Kidney tubule cell (primary cell): ENCODE measurements at regions not wholly inside any gene's neighbourhood (a gene's known extent, or its start where the extent isn't known, plus 50 kb on each side); places are given as distances from the start of the nearest gene placed in this dataset.

Experiments
- DNase-seq: peaks from one replicate; pipeline ENCODE4 v3.0.0-alpha.2; 2018; ENCODE audit warnings: low spot score

DNA sequence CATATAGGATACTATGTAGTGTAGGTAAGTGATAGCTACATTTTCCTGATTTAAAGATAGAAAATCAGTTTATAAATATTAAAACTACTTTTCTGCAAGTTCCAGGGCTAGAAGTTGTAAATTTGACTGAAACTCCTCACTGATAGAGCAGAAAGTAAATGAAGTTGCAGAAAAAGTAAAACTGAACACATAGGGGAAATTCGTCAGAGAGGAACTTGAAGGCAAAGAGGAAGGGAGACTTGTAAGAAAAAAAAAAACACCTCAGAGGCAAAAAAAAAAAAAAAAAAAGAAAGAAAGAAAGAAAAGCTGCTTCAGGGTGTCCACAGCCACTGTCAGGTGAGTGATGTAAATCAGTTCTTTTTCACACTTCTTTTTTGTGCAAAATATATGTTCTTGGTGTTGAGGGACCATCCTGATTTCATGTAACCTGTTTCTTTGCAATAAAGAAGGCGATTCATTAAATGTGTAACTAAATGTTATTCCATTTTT, 336.2 kb upstream of the ZNF462 start:
- no peak for DNase-seq

DNA sequence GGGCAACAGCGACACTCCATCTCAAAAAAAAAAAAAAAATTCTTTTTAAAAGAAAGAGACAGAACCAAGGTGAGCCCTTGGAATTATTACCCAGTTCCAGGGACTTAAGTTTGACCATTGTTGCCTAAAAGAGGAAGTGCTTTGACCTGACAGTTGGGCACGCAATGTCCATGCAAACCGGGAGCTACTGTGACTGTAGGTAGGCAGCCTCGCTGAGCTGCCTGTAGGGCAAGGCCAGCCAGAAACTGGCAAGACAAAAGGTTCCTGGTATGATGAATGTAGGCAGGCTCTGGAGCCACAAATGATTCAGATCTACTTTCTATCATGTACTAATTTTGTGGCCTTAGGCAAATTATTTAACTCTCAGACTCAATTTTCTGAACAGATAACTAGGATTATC, 334.8 kb upstream of the ZNF462 start:
- DNase-seq, result no peak

- no peak for DNase-seq
Measured at GRCh38 chr9:106529616-106530015, 333.4 kb upstream of the ZNF462 start.

DNA sequence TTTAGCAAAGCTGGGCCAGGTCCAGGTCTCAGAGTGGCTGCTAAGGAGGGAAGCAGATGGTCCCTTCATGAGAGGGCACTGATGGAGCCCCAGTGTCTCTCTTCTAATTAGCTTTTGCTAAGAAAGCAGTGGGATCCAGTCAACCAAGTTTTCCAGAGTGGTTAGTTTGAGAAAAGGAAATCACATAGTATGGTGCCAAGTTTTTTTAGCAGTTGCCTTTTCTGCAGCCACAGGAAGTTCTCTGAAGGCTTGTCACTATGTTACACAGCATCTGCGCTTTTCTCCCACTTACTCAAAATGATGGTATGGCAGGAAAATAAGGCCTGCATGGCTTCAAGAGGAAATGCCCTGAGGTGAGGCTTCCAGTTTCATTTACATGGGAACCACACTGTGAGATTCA, 331.5 kb upstream of the ZNF462 start:
- DNase-seq, result no peak

GRCh38 chr9:106532306-106533015, 330.5 kb upstream of the ZNF462 start:
- DNase-seq, result no peak

DNA sequence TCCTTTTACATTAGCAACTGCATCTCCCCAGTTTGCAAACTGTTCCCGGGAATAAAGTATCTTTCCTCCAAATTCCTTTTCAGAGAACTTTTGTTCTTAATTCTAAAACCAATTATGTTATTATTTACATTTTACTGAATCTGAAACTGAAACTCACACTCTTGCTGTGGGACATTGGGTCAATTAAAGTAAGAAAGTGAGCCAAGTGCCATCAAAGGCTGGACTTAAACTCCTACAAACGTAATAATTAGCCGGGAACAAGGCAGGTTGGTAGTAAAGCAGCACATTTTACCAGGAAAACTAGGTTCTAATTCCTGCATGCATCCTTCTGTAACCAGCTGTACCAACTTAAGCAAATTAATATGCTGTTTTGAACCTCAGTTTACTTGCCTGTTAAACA, 328.2 kb upstream of the ZNF462 start:
- DNase-seq, result no peak

DNA sequence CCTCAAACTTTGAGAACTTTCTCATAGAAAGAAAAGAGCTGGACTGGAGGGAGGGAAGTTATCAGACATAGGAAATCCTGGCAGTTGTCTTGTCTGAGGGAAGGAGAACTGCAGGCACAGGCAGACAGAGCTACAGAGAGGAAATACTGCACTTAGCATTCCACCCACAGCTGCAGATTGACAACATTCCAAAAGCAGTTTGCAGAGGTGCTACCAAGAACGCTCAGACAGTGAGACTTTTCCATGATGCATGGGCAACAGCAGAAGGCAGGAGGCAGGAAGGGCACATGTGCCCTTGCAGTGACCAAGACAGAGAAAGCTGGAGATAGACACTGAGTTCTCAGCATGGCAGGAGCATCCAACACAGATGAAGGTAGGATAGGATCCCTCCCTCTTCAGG, 327.5 kb upstream of the ZNF462 start:
- DNase-seq, result peak; percentile 5

- no peak for DNase-seq
Measured at GRCh38 chr9:106557996-106558667, 304.8 kb upstream of the ZNF462 start.

- no peak for DNase-seq
Measured at GRCh38 chr9:106560540-106560939, 302.4 kb upstream of the ZNF462 start.

DNA sequence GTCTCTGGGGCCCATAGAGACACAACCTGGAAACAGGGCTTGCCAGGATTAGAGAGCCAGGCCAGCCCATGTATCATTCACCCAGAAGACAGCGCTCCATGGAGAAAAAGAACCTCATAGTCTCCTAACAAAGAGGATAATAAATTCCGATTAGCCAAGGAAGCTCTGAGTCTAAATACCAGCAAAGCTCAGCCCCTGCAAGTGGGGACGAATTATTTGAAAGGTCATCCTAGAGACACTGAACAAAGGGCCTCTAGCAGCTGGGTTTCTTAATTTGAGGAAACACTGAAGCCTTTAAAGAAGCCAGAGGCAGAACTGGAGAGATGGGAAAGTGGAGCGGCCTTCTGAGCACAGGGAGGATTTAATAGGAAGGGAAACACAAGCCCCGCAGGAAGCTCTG, 287.1 kb upstream of the ZNF462 start:
- no peak for DNase-seq

- no peak for DNase-seq
Measured at GRCh38 chr9:106576232-106576760, 286.7 kb upstream of the ZNF462 start.

DNA sequence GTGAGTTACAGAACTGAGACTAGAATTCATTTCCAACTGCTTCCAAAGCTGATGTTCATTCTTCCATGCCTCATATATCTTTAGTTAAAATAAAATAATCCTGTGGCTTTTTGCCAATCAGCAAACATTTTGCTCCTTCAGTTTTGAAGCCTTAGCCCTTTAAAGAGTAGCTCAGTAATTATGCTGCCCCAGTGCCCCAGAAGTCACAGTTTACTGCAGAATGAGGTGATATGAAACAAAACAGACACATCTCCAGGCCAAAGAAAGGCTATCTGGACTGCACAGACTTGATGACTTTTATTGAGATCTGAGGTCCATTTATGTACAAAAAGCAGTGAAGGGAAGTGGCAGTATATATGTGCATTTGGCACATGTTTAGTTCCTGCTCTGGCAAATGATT, 285.8 kb upstream of the ZNF462 start:
- DNase-seq, result no peak

- DNase-seq, result no peak
Measured at GRCh38 chr9:106580546-106580945, 282.4 kb upstream of the ZNF462 start.

DNA sequence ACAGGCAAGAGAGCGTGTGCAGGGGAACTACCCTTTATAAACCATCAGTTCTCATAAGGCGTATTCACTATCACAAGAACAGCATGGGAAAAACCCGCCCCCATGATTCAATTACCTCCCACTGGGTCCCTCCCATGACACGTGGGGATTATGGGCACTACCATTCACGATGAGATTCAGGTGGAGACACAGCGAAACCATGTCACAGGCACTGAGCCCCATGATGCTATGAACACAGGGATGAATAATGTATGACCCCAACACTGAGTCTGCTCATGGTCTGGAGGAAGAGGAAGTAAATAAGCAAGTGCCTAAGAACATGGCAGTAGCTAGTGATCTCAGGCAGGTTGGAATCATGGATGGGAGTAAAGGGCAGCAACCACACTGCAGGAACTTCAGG, 281.0 kb upstream of the ZNF462 start:
- DNase-seq, result no peak

DNA sequence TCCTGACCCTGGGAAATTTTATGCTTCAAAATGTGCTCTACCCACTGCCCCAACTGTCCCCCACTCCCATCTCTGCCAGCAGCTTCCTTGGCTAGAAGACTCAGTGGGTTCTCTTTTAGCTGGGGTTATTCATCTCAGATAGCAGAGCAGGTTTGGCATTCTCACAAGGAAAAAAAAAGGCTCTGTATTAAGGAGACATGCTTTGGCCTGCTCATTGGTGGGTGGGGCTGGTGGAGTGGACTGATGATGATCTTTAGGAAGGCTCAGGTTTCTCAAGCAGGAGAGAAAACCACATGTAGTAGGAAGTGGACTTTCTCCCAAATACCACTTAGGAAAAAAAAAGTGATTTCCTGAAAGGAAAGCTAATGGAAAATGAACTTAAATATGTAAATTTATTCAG, 279.2 kb upstream of the ZNF462 start:
- DNase-seq, result peak; percentile 16

DNA sequence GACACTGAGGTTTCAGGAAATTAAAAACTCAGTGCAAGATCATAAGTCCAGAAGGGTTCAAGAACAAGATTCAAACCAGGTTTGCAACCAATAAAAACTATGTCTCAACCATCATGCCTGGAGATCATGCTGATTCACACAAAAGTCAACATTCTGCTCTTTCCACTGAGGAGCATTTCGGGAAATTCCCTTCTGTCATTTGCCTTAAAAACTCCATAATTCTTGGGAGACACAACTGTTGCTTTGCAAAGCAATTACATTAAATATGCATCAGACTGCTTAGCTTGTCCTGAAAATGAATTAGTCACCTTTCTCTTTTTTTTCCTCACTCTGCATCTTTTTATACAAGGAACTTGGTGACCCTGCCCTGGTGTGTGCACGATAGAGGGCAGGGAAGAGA, 275.9 kb upstream of the ZNF462 start:
- peak; percentile 78 for DNase-seq

GRCh38 chr9:106588626-106589025, 274.3 kb upstream of the ZNF462 start:
- peak; percentile 93 for DNase-seq

GRCh38 chr9:106590759-106591505, 272.0 kb upstream of the ZNF462 start:
- DNase-seq, result peak; percentile 30

- no peak for DNase-seq
Measured at GRCh38 chr9:106593201-106593600, 269.8 kb upstream of the ZNF462 start.

DNA sequence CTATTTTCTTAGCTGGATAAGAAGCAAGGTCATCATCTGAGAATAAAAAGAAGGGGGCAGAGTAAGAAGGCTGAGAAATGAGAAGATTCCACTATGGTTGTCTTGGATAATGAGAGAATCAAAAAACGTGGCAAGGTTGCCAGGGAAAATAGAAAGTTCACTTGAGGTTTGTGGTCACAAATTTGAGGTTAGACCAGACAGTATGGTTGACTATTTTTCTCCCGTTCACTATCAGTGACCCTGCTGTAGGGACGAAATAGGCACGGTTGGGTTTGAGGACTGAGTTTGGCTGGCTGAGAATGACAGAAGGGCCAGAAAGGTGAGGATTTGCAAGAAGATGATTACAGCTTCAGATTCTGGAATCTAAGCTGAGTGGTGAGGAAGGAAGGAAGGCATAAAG, 266.0 kb upstream of the ZNF462 start:
- DNase-seq, result no peak

DNA sequence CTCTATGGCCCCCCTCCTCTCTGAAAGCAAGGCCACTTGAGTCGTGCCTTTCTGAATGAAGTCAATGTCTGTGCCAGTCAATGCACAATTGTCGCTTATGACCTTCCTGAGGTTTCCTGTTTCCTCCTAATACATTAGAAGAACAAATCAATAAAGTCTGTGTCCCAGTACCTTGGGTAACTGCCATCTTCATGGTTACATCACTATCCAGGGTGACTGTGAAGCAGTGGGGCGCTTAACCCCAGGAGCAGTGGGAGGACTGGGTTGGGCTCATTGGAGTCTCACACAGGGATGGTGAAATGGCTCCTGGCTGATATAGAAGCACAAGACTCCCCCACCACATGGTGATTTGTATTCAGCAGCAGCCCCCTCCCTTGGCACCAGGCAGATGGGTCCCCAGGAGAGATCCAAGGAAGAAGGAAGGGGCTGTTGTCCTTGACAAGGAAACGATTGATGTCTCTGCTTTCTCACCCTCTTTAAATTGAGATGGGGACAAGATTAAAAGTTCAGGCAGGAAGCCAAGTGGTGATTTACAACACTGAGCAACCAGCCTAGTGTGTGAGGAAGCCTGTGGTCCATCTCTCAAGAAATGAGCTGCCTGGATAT, 261.9 kb upstream of the ZNF462 start:
- no peak for DNase-seq

GRCh38 chr9:106602344-106602743, 260.6 kb upstream of the ZNF462 start:
- no peak for DNase-seq
